ENCODE measurements at regions not wholly inside any gene's neighbourhood (a gene's known extent, or its start where the extent isn't known, plus 50 kb on each side); places are given as distances from the start of the nearest gene placed in this dataset.

DNA sequence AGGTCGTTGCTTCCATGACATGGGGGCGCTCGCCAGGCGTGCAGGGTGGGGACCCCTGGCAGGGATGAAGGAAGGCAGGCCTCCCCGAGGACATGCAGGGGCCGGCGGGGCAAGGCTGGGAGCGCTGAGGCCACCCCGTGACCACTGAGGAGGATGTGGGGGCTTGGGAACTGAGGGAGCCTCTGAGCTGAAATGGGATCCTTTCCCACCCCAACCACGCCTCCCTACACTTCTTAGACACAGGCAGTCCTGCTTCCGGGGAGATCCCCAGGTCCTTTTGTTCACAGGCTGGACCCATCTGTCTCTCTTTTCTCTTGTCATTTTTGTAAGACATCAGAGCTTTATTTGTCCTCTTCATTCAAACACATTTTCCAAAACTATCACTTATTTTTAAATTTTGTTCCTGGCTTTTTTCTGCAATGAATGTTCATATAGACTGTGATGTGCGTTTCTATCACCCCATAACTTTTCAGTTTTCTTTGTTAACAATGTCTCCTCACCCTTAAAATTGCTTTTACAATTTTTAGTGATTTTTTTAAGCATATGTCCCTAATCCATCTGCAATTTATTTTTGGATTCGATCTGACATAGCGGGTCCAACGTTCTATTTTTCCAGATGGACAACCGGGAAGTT lies 156.7 kb upstream of the BACE2 start:
- DNase-seq (ENCODE audit: low read depth in 2 of 2) = no peak
- H3K4me3 ChIP-seq (replicated peaks in 1 of 2; ENCODE audit: low read depth in 2 of 2, low read length in 2 of 2) = no peak overlapping the region
- TF ChIP-seq, protein P1, sequence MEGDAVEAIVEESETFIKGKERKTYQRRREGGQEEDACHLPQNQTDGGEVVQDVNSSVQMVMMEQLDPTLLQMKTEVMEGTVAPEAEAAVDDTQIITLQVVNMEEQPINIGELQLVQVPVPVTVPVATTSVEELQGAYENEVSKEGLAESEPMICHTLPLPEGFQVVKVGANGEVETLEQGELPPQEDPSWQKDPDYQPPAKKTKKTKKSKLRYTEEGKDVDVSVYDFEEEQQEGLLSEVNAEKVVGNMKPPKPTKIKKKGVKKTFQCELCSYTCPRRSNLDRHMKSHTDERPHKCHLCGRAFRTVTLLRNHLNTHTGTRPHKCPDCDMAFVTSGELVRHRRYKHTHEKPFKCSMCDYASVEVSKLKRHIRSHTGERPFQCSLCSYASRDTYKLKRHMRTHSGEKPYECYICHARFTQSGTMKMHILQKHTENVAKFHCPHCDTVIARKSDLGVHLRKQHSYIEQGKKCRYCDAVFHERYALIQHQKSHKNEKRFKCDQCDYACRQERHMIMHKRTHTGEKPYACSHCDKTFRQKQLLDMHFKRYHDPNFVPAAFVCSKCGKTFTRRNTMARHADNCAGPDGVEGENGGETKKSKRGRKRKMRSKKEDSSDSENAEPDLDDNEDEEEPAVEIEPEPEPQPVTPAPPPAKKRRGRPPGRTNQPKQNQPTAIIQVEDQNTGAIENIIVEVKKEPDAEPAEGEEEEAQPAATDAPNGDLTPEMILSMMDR (IDR thresholded peaks at IDR 0.05; ENCODE audit: low read depth, low read length) = no peak

DNA sequence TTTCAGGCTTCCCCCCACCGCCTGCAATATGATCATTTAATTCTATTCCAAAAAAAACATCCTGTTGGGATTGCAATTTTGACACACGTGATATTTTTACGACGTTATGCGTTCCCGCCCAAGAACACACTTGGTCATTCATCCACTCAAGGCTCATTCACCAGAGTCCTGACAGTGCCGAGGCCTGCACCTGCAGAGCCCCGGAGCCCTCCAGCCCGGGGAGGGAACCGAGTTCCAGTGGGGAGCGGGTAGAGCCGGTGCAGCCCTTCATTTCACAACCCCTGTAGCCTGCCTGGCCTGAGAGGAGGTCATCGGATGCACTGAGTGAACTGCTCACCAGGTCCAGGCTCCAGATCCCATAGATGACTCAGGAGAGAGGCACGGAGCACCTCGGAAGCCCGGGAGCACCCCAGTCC lies 156.0 kb upstream of the BACE2 start:
- TF ChIP-seq, protein P1 (IDR thresholded peaks at IDR 0.05; ENCODE audit: low read depth, low read length) = no peak
- H3K4me3 ChIP-seq (replicated peaks in 1 of 2; ENCODE audit: low read depth in 2 of 2, low read length in 2 of 2) = no peak overlapping the region
- no peak for DNase-seq (ENCODE audit: low read depth in 2 of 2)

GRCh38 chr21:41012425-41012824 lies 155.5 kb upstream of the BACE2 start:
- no peak overlapping the region for H3K4me3 ChIP-seq (replicated peaks in 1 of 2; ENCODE audit: low read depth in 2 of 2, low read length in 2 of 2)
- DNase-seq (ENCODE audit: low read depth in 2 of 2) = no peak
- TF ChIP-seq, protein P1 (IDR thresholded peaks at IDR 0.05; ENCODE audit: low read depth, low read length) = no peak

DNA sequence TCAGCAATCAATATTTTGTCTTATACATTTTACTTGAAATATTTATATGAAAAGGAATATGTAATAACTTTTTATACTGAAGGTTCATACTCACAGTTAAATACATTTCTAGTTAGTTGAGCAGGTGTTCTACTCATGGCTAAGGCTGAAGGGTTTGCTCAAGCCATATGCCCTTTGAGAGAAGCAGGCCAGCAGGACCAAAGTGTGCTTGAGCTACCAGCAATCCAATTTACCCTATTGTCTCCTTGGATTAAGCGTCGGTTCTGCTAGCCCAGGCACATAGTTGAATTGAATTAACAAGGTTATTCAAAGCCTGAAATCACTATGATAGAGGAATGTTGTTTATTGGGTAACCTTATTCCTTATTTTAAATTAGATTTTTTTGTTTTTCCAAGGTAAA lies 151.5 kb upstream of the BACE2 start:
- no peak for DNase-seq (ENCODE audit: low read depth in 2 of 2)
- TF ChIP-seq, protein P1 (IDR thresholded peaks at IDR 0.05; ENCODE audit: low read depth, low read length) = no peak
- H3K4me3 ChIP-seq (replicated peaks in 1 of 2; ENCODE audit: low read depth in 2 of 2, low read length in 2 of 2) = no peak overlapping the region

DNA sequence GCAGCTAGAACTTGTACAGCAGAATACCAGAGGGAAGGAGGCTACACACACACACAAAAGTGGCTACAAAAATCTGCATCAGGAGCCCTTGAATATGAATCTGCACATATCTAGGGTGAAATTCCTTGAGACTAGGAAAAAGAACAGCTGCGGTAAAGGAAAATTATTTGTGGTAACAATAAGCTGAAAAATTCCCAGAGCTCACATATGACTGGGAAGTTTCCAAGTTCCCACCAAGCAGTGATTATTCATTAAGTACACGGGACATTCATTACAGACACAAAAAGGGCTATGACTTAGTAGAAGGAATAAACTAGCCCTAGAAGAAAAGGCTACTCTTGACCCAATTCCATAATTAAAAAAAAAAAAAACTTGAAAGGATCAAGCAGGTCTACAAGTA lies 149.5 kb upstream of the BACE2 start:
- H3K4me3 ChIP-seq (replicated peaks in 1 of 2; ENCODE audit: low read depth in 2 of 2, low read length in 2 of 2) = no peak overlapping the region
- TF ChIP-seq, protein P1 (IDR thresholded peaks at IDR 0.05; ENCODE audit: low read depth, low read length) = no peak
- DNase-seq (ENCODE audit: low read depth in 2 of 2) = no peak

- H3K4me3 ChIP-seq (replicated peaks in 1 of 2; ENCODE audit: low read depth in 2 of 2, low read length in 2 of 2) = no peak overlapping the region
- TF ChIP-seq, protein P1 (IDR thresholded peaks at IDR 0.05; ENCODE audit: low read depth, low read length) = no peak
- no peak for DNase-seq (ENCODE audit: low read depth in 2 of 2)
Observed at GRCh38 chr21:41023936-41024335, 144.0 kb upstream of the BACE2 start.

- H3K4me3 ChIP-seq (replicated peaks in 1 of 2; ENCODE audit: low read depth in 2 of 2, low read length in 2 of 2) = no peak overlapping the region
- TF ChIP-seq, protein P1 (IDR thresholded peaks at IDR 0.05; ENCODE audit: low read depth, low read length) = no peak
- DNase-seq (ENCODE audit: low read depth in 2 of 2) = no peak
Observed at GRCh38 chr21:41024341-41024740, 143.6 kb upstream of the BACE2 start.

Data from cardiac fibroblast (primary cell).